SU-DHL-6 (cell line): ENCODE measurements at regions not wholly inside any gene's neighbourhood (a gene's known extent, or its start where the extent isn't known, plus 50 kb on each side); places are given as distances from the start of the nearest gene placed in this dataset.

Experiments used
- EZH2phosphoT487 ChIP-seq: fragments of 200-600 bp; sonication (generic), shearing (Covaris generic); conservative IDR thresholded peaks from 2 replicates; pipeline ENCODE4 v1.6.1; 2018; ENCODE audit warnings: mild to moderate bottlenecking, antibody characterized with exemption, low read length, moderate library complexity, mixed read lengths
- TF ChIP-seq, protein P1 (sequence below): fragments of 200-600 bp; sonication (generic); IDR thresholded peaks from one replicate; pipeline ENCODE4 v1.5.1; 2017; ENCODE audit warnings: antibody characterized with exemption, mild to moderate bottlenecking, low read length, moderate library complexity; ENCODE audit not compliant: insufficient read depth, poor library complexity, severe bottlenecking

DNA sequence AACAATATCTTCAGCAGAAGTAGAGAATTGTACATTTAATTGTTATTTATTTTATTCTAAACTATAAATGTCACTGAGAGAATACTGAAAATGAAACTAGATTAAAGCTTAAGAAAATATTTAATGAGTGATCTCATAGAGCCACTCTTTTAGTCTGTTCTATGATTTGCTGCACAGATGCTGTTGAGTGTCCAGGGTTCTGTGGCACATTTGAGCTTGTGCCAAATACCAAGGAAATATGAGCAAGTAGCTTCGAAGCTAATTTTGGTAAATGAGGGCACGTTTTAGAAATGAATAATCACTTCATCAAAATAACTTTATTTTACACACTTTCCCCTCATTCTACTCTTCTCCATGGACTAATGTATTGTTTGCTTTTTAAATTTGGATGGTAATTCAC, 53.6 kb upstream of the THRB start:
- TF ChIP-seq EZH2phosphoT487: no peak
- TF ChIP-seq, protein P1, sequence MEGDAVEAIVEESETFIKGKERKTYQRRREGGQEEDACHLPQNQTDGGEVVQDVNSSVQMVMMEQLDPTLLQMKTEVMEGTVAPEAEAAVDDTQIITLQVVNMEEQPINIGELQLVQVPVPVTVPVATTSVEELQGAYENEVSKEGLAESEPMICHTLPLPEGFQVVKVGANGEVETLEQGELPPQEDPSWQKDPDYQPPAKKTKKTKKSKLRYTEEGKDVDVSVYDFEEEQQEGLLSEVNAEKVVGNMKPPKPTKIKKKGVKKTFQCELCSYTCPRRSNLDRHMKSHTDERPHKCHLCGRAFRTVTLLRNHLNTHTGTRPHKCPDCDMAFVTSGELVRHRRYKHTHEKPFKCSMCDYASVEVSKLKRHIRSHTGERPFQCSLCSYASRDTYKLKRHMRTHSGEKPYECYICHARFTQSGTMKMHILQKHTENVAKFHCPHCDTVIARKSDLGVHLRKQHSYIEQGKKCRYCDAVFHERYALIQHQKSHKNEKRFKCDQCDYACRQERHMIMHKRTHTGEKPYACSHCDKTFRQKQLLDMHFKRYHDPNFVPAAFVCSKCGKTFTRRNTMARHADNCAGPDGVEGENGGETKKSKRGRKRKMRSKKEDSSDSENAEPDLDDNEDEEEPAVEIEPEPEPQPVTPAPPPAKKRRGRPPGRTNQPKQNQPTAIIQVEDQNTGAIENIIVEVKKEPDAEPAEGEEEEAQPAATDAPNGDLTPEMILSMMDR: no peak
